ENCODE measurements at regions not wholly inside any gene's neighbourhood (a gene's known extent, or its start where the extent isn't known, plus 50 kb on each side); places are given as distances from the start of the nearest gene placed in this dataset.

DNA sequence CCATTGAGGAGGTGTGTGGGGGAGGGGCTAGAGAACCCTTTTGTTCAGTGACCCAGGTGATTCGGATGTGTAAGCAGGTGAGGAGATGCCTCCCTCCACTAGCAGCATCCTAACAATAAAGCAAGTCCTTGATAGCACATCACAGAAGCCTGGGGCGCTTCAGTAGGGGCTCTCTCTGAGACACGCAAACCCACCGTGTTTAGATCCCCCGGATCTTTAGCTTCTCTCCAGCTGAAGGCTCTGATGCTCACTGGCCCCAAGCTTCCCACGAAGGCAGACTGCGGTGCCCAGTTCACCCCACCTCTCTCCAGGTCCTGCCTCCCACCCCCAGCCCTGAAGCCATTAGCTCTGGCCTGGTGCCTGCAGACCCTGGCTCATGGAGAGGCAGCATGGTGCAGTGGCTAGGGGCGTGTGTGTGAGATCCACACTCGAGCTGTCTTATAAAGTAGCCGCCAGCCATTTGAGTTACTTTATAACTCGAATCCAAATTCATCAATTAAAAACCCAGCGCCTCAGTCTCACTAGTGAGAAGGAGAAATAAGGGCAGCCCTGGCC is 204.7 kb upstream of the TNRC6C start:
- TF ChIP-seq, protein P1, sequence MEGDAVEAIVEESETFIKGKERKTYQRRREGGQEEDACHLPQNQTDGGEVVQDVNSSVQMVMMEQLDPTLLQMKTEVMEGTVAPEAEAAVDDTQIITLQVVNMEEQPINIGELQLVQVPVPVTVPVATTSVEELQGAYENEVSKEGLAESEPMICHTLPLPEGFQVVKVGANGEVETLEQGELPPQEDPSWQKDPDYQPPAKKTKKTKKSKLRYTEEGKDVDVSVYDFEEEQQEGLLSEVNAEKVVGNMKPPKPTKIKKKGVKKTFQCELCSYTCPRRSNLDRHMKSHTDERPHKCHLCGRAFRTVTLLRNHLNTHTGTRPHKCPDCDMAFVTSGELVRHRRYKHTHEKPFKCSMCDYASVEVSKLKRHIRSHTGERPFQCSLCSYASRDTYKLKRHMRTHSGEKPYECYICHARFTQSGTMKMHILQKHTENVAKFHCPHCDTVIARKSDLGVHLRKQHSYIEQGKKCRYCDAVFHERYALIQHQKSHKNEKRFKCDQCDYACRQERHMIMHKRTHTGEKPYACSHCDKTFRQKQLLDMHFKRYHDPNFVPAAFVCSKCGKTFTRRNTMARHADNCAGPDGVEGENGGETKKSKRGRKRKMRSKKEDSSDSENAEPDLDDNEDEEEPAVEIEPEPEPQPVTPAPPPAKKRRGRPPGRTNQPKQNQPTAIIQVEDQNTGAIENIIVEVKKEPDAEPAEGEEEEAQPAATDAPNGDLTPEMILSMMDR (IDR thresholded peaks at IDR 0.05; ENCODE audit: insufficient read depth, low read length, poor library complexity, severe bottlenecking): no peak
- DNase-seq (ENCODE audit: extremely low read depth, insufficient read length): no peak
- Histone ChIP-seq H3K36me3 (ENCODE audit: control insufficient read depth, insufficient read depth, low read length) (no peaks in the 10 kb centered on the region), H3K27me3 (replicated peaks; ENCODE audit: control insufficient read depth, insufficient read depth, low read length) (no peaks in the 10 kb centered on the region; the same call in 1 of the 2 replicates), H3K4me3 (replicated peaks; ENCODE audit: low read depth, low read length) (no peak overlapping the region)

DNA sequence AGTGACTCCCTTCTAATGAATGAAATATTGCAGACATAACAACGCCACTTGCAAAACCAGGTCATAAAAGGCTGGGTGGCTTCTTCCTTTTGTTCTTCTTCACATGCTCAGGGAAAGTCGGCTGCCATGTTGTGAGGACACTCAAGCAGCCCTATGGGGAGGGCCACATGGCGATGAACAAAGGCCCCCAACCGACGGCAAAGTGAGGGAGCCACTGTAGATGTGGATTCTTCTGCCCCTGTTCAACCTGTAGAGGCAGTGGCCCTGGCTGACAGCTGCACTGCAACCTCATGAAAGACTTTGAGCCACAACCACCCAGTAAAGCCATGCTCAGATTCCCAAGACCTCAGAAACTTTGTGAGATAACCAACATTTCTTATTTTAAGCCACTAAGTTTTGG is 203.5 kb upstream of the TNRC6C start:
- DNase-seq (ENCODE audit: extremely low read depth, insufficient read length): no peak
- H3K4me3 ChIP-seq (replicated peaks; ENCODE audit: low read depth, low read length): no peak overlapping the region
- H3K36me3 ChIP-seq (ENCODE audit: control insufficient read depth, insufficient read depth, low read length): no peaks in the 10 kb centered on the region
- TF ChIP-seq, protein P1 (IDR thresholded peaks at IDR 0.05; ENCODE audit: insufficient read depth, low read length, poor library complexity, severe bottlenecking): no peak
- no peaks in the 10 kb centered on the region; the same call in 1 of the 2 replicates for H3K27me3 ChIP-seq (replicated peaks; ENCODE audit: control insufficient read depth, insufficient read depth, low read length)

DNA sequence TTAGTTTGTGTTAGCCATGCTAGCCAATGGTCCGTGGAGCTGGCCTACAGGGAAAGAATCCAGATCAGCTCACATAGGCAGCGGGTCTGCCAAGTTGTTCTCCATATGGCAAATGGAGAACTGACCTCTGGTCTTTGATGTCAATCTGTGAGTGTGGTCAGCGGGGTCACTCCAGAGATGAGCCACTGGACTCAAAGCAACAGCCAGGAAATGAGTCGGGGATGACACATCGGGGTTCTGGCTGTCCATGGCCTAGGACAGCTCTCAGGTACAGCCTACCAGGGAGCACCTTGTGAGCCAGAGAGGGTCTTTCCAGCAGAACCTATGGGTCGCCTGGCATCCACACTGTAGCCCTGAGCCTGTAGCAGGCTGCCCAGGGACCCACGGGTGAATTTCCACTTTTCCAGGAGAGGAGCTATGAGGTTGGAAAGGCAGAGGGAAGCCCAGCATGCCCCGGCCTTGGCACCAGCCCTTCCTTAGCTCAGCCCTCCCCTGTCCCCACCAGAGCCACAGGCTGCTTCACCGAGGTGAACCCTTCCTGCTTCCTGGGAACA is 203.0 kb upstream of the TNRC6C start:
- DNase-seq (ENCODE audit: extremely low read depth, insufficient read length): no peak
- Histone ChIP-seq H3K36me3 (ENCODE audit: control insufficient read depth, insufficient read depth, low read length) (no peaks in the 10 kb centered on the region), H3K27me3 (replicated peaks; ENCODE audit: control insufficient read depth, insufficient read depth, low read length) (no peaks in the 10 kb centered on the region; the same call in 1 of the 2 replicates), H3K4me3 (replicated peaks; ENCODE audit: low read depth, low read length) (no peak overlapping the region)
- TF ChIP-seq, protein P1 (IDR thresholded peaks at IDR 0.05; ENCODE audit: insufficient read depth, low read length, poor library complexity, severe bottlenecking): no peak

DNA sequence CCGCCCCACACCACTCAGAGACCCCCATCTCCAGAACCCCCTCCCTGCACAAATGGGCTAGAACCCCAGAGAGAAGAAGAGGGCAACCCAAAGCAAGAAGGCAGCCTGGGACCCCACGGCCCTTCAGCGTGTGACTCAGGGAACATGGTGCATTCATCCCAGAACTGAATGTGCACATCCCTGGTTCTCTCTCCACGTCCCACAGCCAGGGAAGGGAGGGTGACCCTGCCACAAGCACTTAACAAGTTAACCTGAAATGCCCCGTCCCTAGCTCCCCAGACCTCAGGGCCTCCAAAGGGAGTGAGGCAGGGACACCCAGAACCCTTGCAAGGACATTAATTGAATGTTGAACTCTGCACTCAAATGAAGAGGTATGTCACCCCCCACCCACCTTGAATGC is 202.5 kb upstream of the TNRC6C start:
- Histone ChIP-seq H3K27me3 (replicated peaks; ENCODE audit: control insufficient read depth, insufficient read depth, low read length) (no peaks in the 10 kb centered on the region), H3K4me3 (replicated peaks; ENCODE audit: low read depth, low read length) (no peak overlapping the region), H3K36me3 (ENCODE audit: control insufficient read depth, insufficient read depth, low read length) (no peaks in the 10 kb centered on the region)
- no peak for DNase-seq (ENCODE audit: extremely low read depth, insufficient read length)
- TF ChIP-seq, protein P1 (IDR thresholded peaks at IDR 0.05; ENCODE audit: insufficient read depth, low read length, poor library complexity, severe bottlenecking): no peak

DNA sequence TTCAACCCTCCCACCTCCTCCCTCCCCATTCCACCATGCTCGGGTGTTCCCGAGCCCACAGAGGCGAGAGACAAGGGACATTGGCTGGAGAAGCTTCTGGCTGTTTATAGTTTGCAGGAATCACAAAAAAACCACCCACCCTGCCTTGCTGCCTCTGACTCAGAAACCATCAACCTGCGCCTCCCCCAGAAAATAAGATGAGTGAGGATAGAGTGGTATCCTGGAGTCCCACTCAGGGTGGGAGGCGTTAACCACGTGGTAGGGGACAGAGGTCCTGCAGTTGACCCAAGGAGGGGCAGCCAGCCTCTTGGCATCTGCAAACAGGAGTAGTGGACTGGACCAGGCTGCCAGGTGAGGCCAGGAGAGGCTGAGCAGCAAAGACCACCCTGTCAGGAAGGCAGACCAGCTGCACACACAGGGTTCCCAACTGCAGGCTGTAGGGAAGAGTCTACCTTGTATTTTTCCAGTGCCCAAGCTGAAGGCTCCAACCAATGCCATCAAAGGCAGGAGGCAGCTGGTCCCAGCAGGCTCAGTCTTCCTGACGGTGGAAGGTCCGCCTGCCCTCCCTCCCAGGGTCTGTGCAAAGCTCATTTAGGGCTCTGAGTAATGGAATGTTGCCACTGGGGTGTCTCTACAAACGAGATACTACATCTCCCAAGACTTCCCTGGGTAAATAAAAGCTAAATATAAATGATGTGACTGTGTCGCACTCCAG is 201.5 kb upstream of the TNRC6C start:
- TF ChIP-seq, protein P1 (IDR thresholded peaks at IDR 0.05; ENCODE audit: insufficient read depth, low read length, poor library complexity, severe bottlenecking): no peak
- no peak for DNase-seq (ENCODE audit: extremely low read depth, insufficient read length)
- Histone ChIP-seq H3K36me3 (ENCODE audit: control insufficient read depth, insufficient read depth, low read length) (no peaks in the 10 kb centered on the region), H3K4me3 (replicated peaks; ENCODE audit: low read depth, low read length) (no peak overlapping the region), H3K27me3 (replicated peaks; ENCODE audit: control insufficient read depth, insufficient read depth, low read length) (no peaks in the 10 kb centered on the region)

All from GM06990 (cell line).